Mesodermal cell (in vitro differentiated cells): ENCODE measurements at regions not wholly inside any gene's neighbourhood (a gene's known extent, or its start where the extent isn't known, plus 50 kb on each side); places are given as distances from the start of the nearest gene placed in this dataset.
"Not testable (repeated sequence)": the region's sequence is repeated elsewhere in the genome, so short reads cannot be mapped to it uniquely, and the experiment has no call there.

ENCODE experiments used
- H3K27ac ChIP-seq: 2 replicates; pipeline ENCODE4 v1.7.0; 2013; ENCODE audit warnings: mild to moderate bottlenecking, low read depth, low read length, moderate library complexity; ENCODE audit not compliant: severe bottlenecking
- H3K36me3 ChIP-seq: 2 replicates; pipeline ENCODE4 v1.7.1; 2013; ENCODE audit warnings: mild to moderate bottlenecking, low read length, moderate library complexity; ENCODE audit not compliant: control insufficient read depth, insufficient read depth
- H3K4me1 ChIP-seq: one replicate; pipeline ENCODE4 v1.7.1; 2013; ENCODE audit warnings: mild to moderate bottlenecking, low read length; ENCODE audit not compliant: insufficient read depth, control insufficient read depth, poor library complexity, severe bottlenecking
- H3K4me3 ChIP-seq: 2 replicates; pipeline ENCODE4 v1.7.0; 2013; ENCODE audit warnings: low read length, control low read depth, mild to moderate bottlenecking; ENCODE audit not compliant: insufficient read depth, poor library complexity, severe bottlenecking; ENCODE audit errors: extremely low read depth
- H3K9me3 ChIP-seq: 2 replicates; pipeline ENCODE4 v1.7.1; 2013; ENCODE audit warnings: mild to moderate bottlenecking, low read length, moderate library complexity; ENCODE audit not compliant: control insufficient read depth
- WGBS, 2 experiments: methylation state at CpG; one replicate each; pipeline ENCODE4 v1.1.5; 2013; ENCODE audit warnings: missing lambda C conversion rate in 2 of 2; ENCODE audit not compliant: insufficient coverage in 2 of 2; 5-methylcytosine and 5-hydroxymethylcytosine counted together

DNA sequence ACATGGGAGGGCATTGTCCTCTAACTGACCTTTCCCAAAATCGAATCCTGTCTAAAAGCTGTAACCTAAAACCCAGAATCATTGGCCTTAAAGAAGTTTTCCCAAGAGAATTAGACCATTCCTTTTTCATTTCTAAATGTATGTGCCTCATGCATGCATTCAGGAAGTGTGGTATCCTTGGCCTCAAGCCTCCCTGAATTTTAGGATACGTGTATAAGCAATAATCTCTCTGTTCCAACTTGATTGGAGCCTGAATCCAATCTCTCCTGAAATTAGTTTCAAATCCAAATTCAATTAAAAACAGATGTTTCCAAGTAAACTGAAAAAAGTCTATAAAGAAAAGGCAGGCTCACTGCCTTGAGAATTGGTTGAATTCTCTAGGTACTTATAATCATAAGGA, 86.0 kb upstream of the VEPH1 start:
- no peak overlapping the region for H3K4me3 ChIP-seq
- H3K27ac ChIP-seq, result no peak overlapping the region
- 67 to 75% methylated on average over 1 of the region's 2 CpGs for WGBS, 2 experiments
- H3K36me3 ChIP-seq, result no peaks in the 10 kb centered on the region
- H3K4me1 ChIP-seq, result no peaks in the 10 kb centered on the region
- no peaks in the 10 kb centered on the region for H3K9me3 ChIP-seq

DNA sequence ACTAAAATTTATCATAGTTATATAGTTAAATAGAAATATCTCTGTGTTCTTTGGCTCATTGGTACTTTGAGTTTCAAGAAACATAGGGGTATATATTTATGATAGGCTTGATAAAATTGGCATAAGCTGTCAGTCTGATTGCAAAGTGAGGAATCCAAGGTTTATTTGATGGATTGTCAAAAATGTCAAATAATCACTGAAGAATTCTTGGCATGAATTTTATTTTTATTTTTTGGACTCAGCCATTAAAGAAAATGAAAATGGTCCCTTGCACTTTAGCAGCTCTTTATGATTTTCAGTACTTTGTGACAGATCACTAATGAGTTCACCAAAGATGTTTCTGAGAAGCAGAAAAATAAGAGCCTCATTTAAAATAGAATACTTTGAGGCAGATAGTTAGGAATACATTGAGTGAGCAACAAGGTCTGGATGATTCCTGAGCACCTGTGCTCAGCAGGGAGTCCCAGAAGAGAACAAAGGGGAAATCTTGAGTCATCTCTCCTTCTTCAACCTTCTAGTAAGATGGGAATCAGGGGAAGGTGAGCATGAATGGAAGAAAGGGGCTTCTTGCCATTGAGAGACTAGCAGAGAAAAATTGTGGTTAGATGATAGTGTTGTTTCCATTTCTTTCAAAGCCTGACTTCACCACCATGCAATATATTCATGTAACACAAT, 85.3 kb upstream of the VEPH1 start:
- no peaks in the 10 kb centered on the region for H3K9me3 ChIP-seq
- H3K4me3 ChIP-seq, result no peak overlapping the region
- no peaks in the 10 kb centered on the region for H3K4me1 ChIP-seq
- H3K27ac ChIP-seq, result no peak overlapping the region
- no peaks in the 10 kb centered on the region for H3K36me3 ChIP-seq

DNA sequence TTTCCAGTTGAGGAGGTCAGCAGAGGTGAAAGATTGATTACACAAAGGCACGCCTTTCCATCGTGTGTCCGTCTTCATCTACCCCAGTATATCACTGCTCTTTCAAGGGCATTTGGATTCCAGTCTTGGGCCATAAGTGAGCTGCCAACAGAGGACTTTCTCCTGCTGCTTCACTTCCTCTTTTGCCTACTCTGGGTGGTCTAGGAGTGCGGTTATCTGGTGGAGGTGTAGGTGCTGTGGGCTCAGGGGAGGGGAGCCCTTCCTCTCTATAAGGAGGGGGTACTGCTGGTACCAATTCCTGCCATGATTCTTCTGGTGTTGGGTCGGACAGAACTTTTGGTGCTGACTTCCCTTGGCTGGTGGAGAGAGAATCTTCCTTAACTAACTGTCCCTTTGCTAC, 83.1 kb upstream of the VEPH1 start:
- no peak overlapping the region for H3K4me3 ChIP-seq
- no peaks in the 10 kb centered on the region for H3K36me3 ChIP-seq
- no peaks in the 10 kb centered on the region for H3K4me1 ChIP-seq
- no peak overlapping the region for H3K27ac ChIP-seq
- 88 to 92% methylated on average over 1 to 4 of the region's 5 CpGs for WGBS, 2 experiments
- no peaks in the 10 kb centered on the region for H3K9me3 ChIP-seq

DNA sequence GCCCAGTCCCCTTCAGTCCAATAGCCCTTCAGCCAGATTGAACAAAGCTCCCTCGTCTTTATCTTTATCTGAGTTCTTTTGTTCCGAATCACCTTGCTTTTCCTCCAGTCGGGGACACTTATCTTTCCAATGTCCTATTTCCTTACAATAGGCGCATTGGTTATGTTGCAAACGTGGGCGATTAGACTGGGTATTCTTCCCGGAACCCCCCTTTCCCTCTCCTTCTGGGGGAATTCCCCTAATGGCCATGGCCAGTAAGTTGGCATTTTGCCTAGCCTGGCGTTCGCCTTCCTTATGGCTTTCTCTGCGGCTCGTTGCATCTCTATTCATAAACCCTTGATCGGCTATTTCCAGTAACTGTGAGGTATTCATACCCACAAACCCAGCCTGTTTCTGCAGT, 82.2 kb upstream of the VEPH1 start:
- no peak overlapping the region for H3K27ac ChIP-seq
- 91% methylated on average over 12 of the region's 12 CpGs for whole genome bisulfite sequencing, 2 experiments
- no peaks in the 10 kb centered on the region for H3K9me3 ChIP-seq
- no peaks in the 10 kb centered on the region for H3K36me3 ChIP-seq
- no peaks in the 10 kb centered on the region for H3K4me1 ChIP-seq
- H3K4me3 ChIP-seq, result no peak overlapping the region

DNA sequence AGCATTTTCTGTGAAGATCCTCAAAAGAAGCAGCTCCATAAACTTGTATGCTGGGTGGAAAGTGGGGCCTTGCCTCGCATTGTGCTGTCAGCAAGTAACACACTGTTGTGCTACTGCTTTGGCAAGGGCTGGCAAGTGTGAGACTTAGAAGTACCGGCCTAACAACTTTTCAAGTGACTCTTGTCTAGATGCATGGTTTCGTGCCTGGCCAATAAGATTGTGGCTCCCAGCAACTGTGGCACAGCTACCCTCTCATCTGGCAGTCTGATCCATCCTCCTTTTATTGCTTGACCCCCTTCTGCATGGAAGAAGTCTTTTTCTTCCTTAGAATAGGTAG, 79.4 kb upstream of the VEPH1 start:
- WGBS, 2 experiments, result 88 to 100% methylated on average over 3 of the region's 3 CpGs
- Histone ChIP-seq H3K4me1 (no peaks in the 10 kb centered on the region), H3K4me3 (no peak overlapping the region), H3K27ac (no peak overlapping the region), H3K36me3 (no peaks in the 10 kb centered on the region), H3K9me3 (no peaks in the 10 kb centered on the region)

DNA sequence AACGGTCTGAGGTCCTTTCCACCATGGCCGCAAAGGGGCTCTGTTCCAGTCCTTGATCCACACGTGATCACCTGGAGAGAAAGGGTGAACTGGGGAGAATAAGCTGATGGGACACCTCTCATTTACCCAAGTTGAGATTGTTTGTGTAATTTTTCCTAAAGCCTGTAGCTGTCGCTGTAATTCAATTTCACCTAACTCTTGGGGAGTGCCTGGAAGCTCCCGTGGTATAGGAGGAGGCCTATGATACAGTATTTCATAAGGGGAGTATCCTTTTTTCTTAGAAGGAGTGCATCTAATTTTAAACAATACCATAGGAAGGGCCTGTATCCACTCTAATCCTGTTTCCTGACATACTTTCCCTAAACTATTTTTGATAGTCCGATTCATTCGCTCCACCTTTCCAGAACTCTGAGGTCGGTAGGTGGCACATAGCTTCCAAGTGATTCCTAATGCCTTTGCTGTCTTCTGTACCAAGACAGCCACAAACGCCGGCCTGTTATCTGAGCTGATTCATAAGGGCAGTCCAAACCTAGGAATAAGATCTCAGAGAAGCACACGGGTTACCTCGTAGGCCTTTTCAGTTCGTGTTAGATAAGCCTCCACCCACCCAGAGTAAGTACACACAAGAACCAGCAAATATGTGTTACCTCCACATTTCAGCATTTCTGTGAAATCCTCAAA, 78.9 kb upstream of the VEPH1 start:
- H3K27ac ChIP-seq, H3K4me3 ChIP-seq, H3K4me1 ChIP-seq, H3K9me3 ChIP-seq, H3K36me3 ChIP-seq: not testable (repeated sequence)
- 92 to 93% methylated on average over 6 to 8 of the region's 13 CpGs for WGBS, 2 experiments

DNA sequence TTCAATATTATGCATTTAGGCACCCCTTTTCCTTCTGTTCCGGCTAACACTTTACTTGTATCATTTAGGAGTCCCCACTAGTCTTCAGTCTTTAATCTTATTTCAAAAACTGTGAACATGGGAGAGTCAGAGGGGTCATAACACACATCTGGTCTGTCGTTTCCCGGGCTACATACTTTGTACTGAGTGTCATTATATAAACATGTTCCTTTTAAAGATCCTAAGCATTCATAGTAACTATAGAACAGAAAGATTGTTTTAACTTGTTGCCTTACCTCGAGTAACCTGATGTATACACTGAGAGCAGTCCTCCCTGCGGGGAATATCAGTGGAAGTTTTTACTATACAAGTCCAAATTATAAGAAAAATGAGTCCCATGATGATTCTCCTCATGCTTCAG, 78.2 kb upstream of the VEPH1 start:
- Histone ChIP-seq H3K4me3 (no peak overlapping the region), H3K27ac (no peak overlapping the region), H3K9me3 (no peaks in the 10 kb centered on the region), H3K36me3 (no peaks in the 10 kb centered on the region), H3K4me1 (no peaks in the 10 kb centered on the region)
- no CpG with 5 or more reads among the region's 5 CpGs for WGBS, 2 experiments

DNA sequence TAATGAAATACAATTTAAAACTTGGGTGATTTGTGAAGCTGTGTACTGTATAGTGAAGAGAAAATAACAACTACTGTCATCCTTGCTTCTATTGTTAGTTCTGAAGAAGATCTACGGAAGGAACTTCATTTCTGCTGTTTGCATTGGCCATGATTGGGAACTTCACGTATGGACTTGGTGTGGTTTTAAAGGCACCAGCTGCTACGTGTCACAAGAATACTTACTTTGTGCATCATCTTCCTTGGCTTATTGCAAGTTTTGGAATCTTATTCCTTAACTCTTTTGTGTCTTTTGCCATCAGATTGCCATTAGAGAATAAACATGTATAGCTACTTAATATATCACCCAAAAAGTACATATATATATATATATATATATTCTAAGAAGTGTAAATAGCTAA, 75.0 kb upstream of the VEPH1 start:
- H3K4me3 ChIP-seq, result no peak overlapping the region
- no peaks in the 10 kb centered on the region for H3K36me3 ChIP-seq
- H3K4me1 ChIP-seq, result no peaks in the 10 kb centered on the region
- H3K27ac ChIP-seq, result no peak overlapping the region
- H3K9me3 ChIP-seq, result no peaks in the 10 kb centered on the region
- WGBS, 2 experiments, result 84% methylated on average over 3 of the region's 3 CpGs; no CpG with 5 or more reads in 1 of the 2 experiments

DNA sequence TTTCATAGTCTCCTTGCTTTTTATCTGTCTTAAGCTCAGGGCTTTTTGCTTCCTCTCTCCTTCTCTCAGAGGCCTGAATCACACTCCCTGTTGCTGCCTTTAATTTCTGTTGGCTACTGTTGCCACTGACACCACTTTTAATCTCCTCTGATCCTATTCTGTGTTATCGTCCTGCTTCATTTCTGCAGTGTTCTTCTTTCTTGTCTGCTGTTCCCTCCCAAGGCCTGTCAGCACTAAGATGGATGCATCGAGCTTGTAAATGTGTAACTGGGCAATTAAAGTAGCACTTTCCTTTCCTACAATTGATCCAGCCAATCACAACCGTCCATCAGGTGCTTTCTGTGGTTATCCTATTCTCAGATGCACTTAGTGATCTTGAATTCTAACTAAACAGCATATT, 71.3 kb upstream of the VEPH1 start:
- H3K36me3 ChIP-seq, result no peaks in the 10 kb centered on the region
- H3K9me3 ChIP-seq, result no peaks in the 10 kb centered on the region
- WGBS, 2 experiments, result 72 to 73% methylated on average over 2 of the region's 3 CpGs
- no peak overlapping the region for H3K27ac ChIP-seq
- H3K4me3 ChIP-seq, result no peak overlapping the region
- no peaks in the 10 kb centered on the region for H3K4me1 ChIP-seq

DNA sequence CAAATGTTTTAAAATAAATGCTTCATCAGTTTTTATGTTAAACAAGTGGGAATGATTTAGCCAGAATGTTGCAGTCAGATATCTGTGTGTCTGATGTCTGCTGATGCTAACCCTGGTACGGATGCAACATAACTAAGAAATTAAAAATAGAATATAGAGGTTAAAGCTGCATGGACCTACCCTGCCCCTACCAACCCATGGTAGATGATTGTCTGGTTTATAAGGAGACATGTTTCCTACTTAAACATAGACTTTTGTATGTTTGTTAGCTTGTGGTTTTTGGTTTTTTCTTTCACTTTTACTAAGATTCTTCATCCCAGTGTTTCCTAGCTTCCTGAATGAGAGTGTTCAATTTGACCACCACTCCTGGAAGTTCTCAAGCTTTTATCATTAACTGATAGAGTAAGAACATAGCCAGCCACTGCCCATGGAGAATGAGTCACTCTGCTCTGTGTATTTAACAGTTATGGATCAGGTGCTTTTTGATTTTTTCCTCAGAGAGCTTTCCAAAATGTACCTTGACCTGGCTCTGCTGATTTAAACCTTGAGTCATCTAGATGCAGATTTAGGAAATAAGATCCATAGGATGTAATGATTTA, 70.7 kb upstream of the VEPH1 start:
- WGBS, 2 experiments, result no CpG with 5 or more reads among the region's 1 CpG
- no peak overlapping the region for H3K4me3 ChIP-seq
- H3K27ac ChIP-seq, result no peak overlapping the region
- H3K4me1 ChIP-seq, result no peaks in the 10 kb centered on the region
- no peaks in the 10 kb centered on the region for H3K36me3 ChIP-seq
- H3K9me3 ChIP-seq, result no peaks in the 10 kb centered on the region

DNA sequence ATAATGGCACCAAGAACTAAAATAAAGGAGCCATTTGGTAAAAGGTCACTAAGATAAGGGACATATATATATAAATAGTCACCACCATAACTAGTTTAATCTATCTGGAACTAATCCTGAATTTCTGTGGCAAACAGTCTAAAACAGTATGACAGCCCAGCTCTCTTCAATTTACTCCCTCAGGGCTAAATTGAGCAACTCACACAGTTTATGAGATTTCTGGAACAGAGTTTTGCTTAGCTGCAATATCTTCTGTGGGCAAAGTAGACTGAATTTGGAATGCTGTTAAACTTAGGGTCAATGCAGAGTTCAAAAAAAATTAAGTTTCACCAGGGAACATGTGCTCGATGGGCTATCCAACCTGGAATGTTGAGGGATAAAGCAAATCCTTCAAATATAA, 70.1 kb upstream of the VEPH1 start:
- no peaks in the 10 kb centered on the region for H3K9me3 ChIP-seq
- 88% methylated on average over 1 of the region's 1 CpG; no CpG with 5 or more reads in 1 of the 2 experiments for WGBS, 2 experiments

More for the DNA sequence above, 70.1 kb upstream of the VEPH1 start:
- H3K4me3 ChIP-seq, result no peak overlapping the region
- H3K36me3 ChIP-seq, result no peaks in the 10 kb centered on the region
- no peak overlapping the region for H3K27ac ChIP-seq
- H3K4me1 ChIP-seq, result no peaks in the 10 kb centered on the region
